ENCODE measurements at regions not wholly inside any gene's neighbourhood (a gene's known extent, or its start where the extent isn't known, plus 50 kb on each side); places are given as distances from the start of the nearest gene placed in this dataset.

DNA sequence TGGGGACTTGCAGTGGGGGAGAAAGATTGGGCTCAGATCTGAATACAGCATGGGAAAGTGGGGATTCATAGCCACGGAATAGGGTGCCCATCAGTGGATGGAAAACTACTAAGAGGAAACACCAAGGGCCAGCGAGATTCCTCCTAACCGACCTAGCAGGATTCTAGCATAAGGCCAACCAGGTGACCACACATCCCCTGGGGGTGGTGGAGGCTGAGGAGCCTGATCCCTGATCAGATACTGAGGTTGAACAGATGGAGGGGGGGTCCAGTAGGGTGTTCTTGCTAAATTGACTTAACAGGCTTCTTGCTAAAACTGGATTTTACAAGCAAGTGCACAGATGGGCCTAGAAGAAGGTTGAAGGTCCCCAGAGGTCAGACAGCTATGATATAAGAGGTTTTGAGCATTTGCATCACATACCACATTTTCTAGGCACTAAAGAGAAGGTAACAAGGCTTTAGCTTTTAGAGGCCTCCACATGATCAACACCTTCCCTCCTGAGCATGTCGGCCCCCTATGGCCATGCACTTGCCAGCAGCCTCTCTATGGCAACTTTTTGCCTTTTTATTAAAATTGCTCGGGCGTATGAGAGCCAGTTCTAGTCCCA lies 69.1 kb upstream of the PUDP start:
- no peak for DNase-seq

- DNase-seq: no peak
Observed at GRCh38 chrX:7215842-7216241, 67.9 kb upstream of the PUDP start.

DNA sequence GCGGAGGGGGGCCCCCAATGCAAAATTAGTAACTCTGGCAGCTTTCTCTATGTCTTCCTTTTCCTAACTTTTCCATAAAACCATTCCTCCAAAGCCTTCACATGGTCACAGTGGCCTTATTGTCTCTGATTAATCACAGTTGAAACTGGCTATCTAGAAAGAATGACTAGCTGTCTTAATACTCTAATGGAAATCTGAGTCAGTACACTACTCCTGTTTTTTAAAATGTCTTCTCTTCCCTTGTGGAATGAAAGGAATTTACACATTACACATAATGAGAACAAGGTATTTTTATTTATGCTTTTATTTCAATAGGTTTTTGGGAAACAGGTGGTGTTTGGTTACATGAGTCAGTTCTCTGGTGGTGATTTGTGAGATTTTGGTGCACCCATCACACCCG lies 66.3 kb upstream of the PUDP start:
- DNase-seq: no peak

DNA sequence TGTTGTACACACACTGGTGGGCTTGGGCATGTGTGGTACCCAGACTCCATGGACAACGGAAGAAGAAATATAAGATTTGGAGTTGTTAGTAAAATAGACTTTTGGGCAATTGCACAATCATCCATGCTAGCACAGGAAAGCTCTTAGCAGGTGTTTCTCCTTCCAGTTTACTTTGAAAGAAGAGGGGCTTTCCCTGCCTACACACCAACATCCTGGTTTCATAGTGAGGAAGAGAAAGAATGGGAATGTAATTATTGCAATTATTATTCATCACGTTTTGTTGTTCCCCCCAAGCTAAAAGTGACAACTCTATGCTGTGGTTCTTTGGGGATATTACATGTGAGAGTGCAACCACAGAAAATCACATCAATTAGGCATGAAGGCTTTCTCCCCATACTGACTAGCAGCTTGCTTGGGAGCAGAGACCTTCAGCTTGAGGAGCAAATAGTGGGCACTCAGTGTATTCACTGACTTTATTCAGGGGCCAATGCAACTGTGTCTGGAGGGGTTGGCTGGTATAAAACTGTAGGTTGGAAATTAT lies 57.2 kb upstream of the PUDP start:
- no peak for DNase-seq

DNA sequence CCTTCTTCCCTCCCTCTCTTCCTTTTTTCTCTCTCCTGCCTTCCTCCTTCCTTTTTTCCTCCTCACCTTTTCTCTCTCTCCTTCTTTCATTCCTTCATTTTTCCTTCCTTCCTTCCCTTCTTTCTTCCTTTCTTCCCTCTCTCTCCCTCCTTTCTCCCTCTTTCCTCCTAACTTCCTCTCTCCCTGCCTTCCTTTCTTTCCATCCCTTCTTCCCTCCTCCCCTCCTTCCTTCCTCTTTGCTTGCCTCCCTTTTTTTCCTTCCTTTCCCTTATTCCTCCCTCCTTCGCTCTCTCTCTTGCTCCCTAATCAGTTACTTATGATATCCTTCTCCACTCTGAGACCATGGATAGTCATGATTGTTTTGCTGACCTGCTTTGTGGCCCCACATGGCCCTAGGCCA lies 56.7 kb upstream of the PUDP start:
- no peak for DNase-seq

GRCh38 chrX:7202206-7202605 lies 54.3 kb upstream of the PUDP start:
- no peak for DNase-seq

- no peak for DNase-seq
Observed at GRCh38 chrX:7201496-7201895, 53.5 kb upstream of the PUDP start.

- DNase-seq: no peak
Observed at GRCh38 chrX:7198499-7198898, 50.5 kb upstream of the PUDP start.
